Astrocyte of the cerebellum (primary cell): ENCODE measurements at regions not wholly inside any gene's neighbourhood (a gene's known extent, or its start where the extent isn't known, plus 50 kb on each side); places are given as distances from the start of the nearest gene placed in this dataset.

ENCODE experiments used
- DNase-seq: peaks from one replicate; pipeline ENCODE4 v3.0.0-alpha.2; 2011; ENCODE audit warnings: low read depth
- H3K4me3 ChIP-seq: 2 replicates; pipeline ENCODE4 v1.5.1; 2011; ENCODE audit warnings: mild to moderate bottlenecking, low read depth, low read length, moderate library complexity
- in situ Hi-C: cut with HindIII; loops from 2 replicates; pipeline ENCODE4 v1.10.0; 2017; ENCODE audit warnings: low sequenced_read_pairs
- TF ChIP-seq, protein P1 (sequence below): IDR thresholded peaks from 2 replicates; pipeline ENCODE4 v1.5.1; 2012; ENCODE audit warnings: low read length, low read depth, moderate library complexity, mild to moderate bottlenecking; ENCODE audit errors: missing control alignments

DNA sequence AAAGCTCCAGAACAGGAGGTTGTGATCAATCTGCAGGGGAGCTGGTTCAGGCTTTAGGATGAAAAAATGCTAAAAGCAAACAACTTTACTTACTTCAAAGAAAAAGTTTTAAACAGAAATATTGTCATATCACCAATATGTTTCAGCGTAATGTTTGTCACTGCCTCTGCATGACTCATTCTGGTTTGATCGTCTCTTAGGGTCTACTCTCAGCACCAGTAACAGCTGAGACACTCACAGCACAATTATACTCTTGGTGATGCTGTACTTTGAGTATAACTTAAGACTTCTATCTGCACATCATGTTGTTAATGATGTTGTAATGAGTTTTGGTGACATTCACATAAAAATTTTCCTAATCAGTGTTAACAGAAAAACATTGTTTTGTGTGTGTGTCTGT, 665.4 kb downstream of the EPM2A start:
- TF ChIP-seq, protein P1, sequence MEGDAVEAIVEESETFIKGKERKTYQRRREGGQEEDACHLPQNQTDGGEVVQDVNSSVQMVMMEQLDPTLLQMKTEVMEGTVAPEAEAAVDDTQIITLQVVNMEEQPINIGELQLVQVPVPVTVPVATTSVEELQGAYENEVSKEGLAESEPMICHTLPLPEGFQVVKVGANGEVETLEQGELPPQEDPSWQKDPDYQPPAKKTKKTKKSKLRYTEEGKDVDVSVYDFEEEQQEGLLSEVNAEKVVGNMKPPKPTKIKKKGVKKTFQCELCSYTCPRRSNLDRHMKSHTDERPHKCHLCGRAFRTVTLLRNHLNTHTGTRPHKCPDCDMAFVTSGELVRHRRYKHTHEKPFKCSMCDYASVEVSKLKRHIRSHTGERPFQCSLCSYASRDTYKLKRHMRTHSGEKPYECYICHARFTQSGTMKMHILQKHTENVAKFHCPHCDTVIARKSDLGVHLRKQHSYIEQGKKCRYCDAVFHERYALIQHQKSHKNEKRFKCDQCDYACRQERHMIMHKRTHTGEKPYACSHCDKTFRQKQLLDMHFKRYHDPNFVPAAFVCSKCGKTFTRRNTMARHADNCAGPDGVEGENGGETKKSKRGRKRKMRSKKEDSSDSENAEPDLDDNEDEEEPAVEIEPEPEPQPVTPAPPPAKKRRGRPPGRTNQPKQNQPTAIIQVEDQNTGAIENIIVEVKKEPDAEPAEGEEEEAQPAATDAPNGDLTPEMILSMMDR = no peak
- no peak overlapping the region for H3K4me3 ChIP-seq
- in situ Hi-C loops = no loop called here
- no peak for DNase-seq

DNA sequence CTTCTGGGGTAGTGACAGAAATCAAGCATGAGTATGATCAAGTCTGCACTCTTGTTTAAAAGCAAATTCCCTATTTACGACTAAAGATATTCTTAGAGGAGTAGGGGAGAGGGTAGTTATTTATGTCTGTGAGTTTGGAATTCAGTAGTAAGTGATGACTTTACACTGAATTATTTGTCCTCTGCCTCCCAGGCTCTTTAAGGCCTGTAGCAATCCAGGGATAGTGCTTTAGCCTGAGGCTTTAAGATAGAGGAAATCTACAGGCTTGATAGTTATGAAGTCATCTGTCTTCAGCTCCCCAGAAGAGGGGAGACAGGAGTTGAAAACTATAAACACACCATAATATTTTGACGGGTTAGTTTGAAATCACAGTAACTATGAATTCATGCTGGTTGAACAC, 664.5 kb downstream of the EPM2A start:
- DNase-seq = no peak
- TF ChIP-seq, protein P1 = no peak
- no peak overlapping the region for H3K4me3 ChIP-seq
- in situ Hi-C loops = no loop called here

DNA sequence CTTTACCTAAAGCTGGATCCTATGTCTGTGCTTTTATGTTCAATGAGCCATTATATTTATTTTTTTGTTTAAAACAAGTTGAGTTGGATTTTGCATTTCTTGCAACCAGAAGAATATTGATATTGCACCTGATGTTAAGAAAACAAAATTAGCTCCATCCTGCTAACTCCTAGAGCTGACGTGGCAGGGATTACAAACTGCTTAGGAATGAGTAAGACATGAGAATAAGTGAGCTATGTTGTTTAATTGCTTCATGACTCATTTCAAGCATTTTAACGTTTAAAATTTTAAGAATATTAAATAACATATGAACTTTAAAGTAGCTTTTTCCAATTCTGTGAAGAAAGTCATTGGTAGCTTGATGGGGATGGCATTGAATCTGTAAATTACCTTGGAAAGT, 663.5 kb downstream of the EPM2A start:
- H3K4me3 ChIP-seq = no peak overlapping the region
- in situ Hi-C loops = no loop called here
- TF ChIP-seq, protein P1 = no peak
- DNase-seq = peak; percentile 16

DNA sequence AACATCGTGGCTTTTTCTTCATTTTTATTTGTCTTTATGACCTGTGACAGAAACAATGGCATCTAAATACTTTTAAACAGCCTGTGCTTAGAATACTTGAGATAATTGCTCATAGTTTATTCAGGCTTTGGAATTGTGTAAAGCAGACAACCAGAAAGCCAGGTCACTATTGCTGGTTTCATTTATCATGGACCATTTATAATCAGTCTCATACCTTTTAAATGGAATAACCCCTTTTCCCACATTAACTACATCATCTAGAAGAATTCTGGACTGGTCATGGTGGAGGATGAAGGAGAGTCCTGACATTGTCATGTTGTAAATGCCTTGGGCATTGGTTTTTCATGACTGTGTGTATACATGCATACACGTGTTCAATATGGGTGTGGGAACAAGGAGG, 661.5 kb downstream of the EPM2A start:
- DNase-seq = no peak
- in situ Hi-C loops = no loop called here
- no peak overlapping the region for H3K4me3 ChIP-seq
- TF ChIP-seq, protein P1 = no peak

DNA sequence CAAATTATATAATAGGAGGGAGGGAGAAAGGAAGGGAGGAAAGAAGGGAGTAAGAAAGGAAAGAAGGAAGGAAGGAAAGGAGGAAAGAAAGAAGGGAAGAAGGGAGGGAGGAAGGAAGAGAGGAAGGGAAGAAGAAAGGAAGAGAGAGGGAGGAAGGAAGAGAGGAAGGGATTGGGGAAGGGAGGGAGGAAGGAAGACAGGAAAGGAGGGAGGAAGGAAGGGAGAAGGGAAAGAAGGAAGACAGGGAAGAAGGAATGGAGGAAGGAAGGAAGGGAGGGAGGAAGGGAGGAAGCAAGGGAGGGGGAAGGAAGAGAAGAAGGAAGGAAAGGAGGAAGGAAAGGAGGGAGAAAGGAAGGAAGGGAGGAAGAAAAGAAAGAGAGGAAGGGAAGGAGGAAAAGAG, 660.5 kb downstream of the EPM2A start:
- TF ChIP-seq, protein P1 = no peak
- no peak overlapping the region for H3K4me3 ChIP-seq
- in situ Hi-C loops = no loop called here
- no peak for DNase-seq

DNA sequence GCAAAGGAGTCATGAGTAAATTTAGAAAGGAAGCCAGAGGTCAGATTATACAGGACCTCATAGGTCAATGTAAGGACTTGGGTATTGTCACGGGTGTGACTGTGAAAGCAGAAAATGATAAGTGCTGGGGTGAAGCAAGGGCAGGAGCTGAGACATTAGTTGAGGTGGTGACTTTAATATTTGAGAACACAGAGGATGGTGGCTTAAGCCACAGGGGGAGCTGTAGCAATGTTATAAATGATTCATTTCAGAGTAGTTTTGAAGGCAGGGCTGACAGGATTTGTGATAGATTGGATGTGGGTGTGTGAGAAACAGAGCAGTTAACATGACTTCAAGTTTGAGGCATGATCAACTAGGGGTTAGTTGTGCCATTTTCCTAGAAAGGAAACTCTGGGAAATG, 659.9 kb downstream of the EPM2A start:
- no peak overlapping the region for H3K4me3 ChIP-seq
- TF ChIP-seq, protein P1 = no peak
- in situ Hi-C loops = no loop called here
- DNase-seq = no peak

DNA sequence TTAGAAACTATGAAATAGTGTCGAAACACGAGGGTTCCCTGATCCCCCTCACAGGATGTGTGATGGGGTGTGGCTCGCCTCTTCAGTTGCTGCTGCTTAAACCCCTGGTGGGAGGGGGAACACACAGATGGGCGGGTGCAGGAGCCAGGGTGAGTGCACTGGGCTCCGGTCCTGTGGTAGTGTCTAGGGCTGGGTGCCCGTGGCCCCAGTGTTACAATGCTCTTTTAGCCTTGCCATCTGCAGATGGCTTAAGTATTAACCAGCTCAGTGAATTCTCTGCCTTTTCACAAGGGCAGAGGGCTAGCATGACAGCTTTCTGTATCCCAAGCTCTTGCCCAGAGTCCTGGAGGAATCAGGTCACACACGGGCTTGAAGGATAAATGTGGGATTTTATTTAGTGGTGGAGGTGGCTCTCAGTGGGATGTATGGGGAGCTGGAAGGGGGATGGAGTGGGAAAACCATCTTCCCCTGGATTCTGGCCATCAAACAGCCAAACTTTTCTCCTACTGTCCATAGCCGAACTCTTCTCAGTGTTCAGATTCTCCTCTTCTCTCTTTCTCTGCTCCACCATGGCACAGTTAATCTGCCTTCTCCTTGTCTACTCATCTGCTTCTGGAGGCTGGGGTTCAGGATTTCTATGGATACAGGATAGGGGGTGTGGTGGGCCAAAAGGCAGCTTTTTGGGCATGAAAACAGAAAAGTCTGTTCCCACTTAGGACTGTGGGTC, 659.0 kb downstream of the EPM2A start:
- DNase-seq = no peak
- TF ChIP-seq, protein P1 = no peak
- no peak overlapping the region for H3K4me3 ChIP-seq
- in situ Hi-C loops = no loop called here
